ENCODE measurements at regions not wholly inside any gene's neighbourhood (a gene's known extent, or its start where the extent isn't known, plus 50 kb on each side); places are given as distances from the start of the nearest gene placed in this dataset.

DNA sequence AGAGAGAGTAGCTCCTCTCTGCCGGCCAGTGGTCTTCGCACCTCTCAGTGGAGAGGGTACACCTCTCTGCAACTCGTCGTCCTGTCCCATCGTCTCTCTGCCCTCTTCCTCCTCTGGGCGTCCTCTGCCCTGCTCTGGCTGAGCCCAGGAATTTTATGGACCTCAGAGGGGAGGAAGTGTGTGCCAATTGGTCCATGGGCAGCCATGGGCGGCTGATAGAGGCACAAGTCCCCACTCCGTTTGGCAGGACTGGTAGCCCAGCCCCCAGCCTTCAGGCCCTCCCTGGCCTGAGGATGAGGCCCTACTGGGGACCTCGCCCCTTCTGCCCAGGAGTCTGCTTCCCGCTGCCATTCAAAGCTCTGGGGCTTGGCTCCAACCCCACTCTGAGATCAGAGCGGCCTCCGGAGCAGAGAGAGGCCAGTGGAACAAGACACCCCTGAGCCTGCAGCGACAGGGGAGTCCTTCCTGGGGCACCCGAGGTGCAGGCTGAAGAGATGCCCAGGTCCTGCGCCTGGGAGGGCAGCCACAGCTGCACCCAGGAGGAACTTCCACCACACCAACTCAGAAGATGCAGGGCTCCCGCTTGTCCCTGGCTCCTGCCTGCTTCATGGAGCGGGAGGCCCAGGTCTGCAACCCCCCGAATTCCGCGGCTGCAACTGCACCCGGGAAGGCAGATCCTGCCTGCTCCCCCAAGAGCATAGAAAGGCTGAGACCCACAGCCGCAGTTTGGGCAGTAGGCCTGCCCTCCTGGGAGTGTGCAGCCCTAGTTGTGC, 659.9 kb downstream of the KCNT2 start:
- Histone ChIP-seq H3K4me3 (ENCODE audit: low read length) (no peak overlapping the region), H3K9ac (ENCODE audit: low read length) (no peak overlapping the region)

DNA sequence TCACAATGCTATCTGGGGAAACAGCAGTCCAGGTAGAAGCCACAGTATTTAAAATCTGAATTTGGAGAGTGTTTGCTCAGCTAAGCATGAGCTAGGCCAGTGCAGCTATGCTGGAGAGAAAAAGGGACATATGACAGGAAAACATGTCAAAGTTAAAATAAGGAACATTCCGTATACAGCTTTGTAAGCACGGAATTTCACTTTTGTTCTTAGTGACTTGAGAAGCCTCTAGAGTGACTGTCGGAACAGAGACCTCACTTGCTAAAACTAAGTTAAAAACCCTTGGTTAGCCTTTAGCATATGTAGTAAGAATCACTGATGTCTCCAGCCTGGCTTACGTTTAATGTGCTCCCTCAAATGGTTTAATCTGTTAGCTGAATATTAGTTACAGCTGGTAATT, 661.7 kb downstream of the KCNT2 start:
- no peak overlapping the region for H3K4me3 ChIP-seq (ENCODE audit: low read length)
- no peak overlapping the region for H3K27ac ChIP-seq (ENCODE audit: low read depth, low read length)
- H3K27me3 ChIP-seq (ENCODE audit: control insufficient read depth, insufficient read depth, low read length) = no peaks in the 10 kb centered on the region
- H3K36me3 ChIP-seq (ENCODE audit: control insufficient read depth, insufficient read depth, low read length) = no peaks in the 10 kb centered on the region
- no peaks in the 10 kb centered on the region for H3K4me1 ChIP-seq (ENCODE audit: control insufficient read depth, insufficient read depth, low read length)
- no peak overlapping the region for H3K9ac ChIP-seq (ENCODE audit: low read length)

More for the DNA sequence above, 659.9 kb downstream of the KCNT2 start:
- Histone ChIP-seq H3K4me1 (ENCODE audit: control insufficient read depth, insufficient read depth, low read length) (no peaks in the 10 kb centered on the region), H3K36me3 (ENCODE audit: control insufficient read depth, insufficient read depth, low read length) (no peaks in the 10 kb centered on the region), H3K27ac (ENCODE audit: low read depth, low read length) (no peak overlapping the region), H3K27me3 (ENCODE audit: control insufficient read depth, insufficient read depth, low read length) (no peaks in the 10 kb centered on the region)

DNA sequence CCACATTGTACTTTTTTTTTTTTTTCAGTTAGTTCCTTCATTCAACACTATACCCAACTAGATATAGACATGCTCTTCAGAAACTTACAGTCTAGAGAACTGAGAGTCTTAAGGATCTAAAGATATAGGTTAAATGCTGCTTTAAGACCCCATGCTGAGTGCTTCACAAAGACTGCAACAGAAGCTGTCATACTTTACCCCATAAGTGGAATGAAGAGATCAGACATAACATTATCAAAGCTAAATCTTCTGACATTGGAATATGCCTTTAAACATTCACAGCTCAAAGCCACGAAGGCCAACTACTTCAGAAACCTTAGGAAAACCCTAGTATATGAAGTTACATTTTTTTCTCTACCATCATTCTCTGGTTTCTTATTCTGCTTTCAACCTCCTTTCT, 666.4 kb downstream of the KCNT2 start:
- no peak overlapping the region for H3K9ac ChIP-seq (ENCODE audit: low read length)
- H3K27me3 ChIP-seq (ENCODE audit: control insufficient read depth, insufficient read depth, low read length) = no peaks in the 10 kb centered on the region
- H3K36me3 ChIP-seq (ENCODE audit: control insufficient read depth, insufficient read depth, low read length) = no peaks in the 10 kb centered on the region
- H3K27ac ChIP-seq (ENCODE audit: low read depth, low read length) = no peak overlapping the region
- H3K4me1 ChIP-seq (ENCODE audit: control insufficient read depth, insufficient read depth, low read length) = no peaks in the 10 kb centered on the region
- no peak overlapping the region for H3K4me3 ChIP-seq (ENCODE audit: low read length)

DNA sequence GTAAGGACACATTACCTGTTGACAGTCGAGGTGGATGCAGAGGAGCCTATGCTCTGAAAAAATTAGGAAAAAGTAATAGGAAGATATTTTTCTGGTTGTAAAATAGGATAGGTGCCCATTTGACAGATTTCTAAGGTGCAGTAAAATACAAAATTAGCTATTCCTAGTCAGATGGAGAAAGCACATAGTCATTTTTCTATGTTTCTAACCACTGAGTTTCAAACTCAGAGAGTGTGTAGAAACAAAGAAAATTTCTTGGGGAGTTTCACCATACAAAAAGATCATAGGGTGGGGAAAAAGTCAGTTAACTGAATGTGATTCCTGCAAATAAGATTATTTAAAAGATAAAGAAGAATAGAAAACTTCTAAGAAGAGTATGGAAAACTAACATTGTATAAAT, 666.9 kb downstream of the KCNT2 start:
- H3K4me3 ChIP-seq (ENCODE audit: low read length) = no peak overlapping the region
- H3K27me3 ChIP-seq (ENCODE audit: control insufficient read depth, insufficient read depth, low read length) = no peaks in the 10 kb centered on the region
- H3K9ac ChIP-seq (ENCODE audit: low read length) = no peak overlapping the region
- H3K27ac ChIP-seq (ENCODE audit: low read depth, low read length) = no peak overlapping the region
- H3K4me1 ChIP-seq (ENCODE audit: control insufficient read depth, insufficient read depth, low read length) = no peaks in the 10 kb centered on the region
- no peaks in the 10 kb centered on the region for H3K36me3 ChIP-seq (ENCODE audit: control insufficient read depth, insufficient read depth, low read length)

DNA sequence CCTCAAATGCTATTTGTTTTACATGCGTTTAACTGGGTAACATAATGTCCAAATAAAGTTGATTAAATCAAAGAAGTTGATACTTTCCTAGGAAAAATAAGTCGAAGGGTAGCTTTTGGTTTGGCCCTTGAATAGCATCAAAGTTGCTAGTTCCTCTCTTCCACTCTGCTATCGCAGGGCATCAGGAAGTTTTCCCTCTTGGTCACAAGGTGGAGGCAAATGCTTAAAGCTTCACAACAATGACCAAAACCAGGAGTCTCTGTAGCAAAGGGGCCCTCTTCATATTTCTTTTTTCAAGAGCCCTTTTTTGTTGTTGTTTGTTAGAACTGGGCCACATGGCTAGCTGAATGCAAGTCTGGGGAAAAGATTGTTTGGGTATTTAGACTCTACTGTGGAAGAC, 668.4 kb downstream of the KCNT2 start:
- H3K4me1 ChIP-seq (ENCODE audit: control insufficient read depth, insufficient read depth, low read length) = no peaks in the 10 kb centered on the region
- H3K27ac ChIP-seq (ENCODE audit: low read depth, low read length) = no peak overlapping the region
- H3K27me3 ChIP-seq (ENCODE audit: control insufficient read depth, insufficient read depth, low read length) = no peaks in the 10 kb centered on the region
- H3K36me3 ChIP-seq (ENCODE audit: control insufficient read depth, insufficient read depth, low read length) = no peaks in the 10 kb centered on the region
- H3K4me3 ChIP-seq (ENCODE audit: low read length) = no peak overlapping the region
- no peak overlapping the region for H3K9ac ChIP-seq (ENCODE audit: low read length)

DNA sequence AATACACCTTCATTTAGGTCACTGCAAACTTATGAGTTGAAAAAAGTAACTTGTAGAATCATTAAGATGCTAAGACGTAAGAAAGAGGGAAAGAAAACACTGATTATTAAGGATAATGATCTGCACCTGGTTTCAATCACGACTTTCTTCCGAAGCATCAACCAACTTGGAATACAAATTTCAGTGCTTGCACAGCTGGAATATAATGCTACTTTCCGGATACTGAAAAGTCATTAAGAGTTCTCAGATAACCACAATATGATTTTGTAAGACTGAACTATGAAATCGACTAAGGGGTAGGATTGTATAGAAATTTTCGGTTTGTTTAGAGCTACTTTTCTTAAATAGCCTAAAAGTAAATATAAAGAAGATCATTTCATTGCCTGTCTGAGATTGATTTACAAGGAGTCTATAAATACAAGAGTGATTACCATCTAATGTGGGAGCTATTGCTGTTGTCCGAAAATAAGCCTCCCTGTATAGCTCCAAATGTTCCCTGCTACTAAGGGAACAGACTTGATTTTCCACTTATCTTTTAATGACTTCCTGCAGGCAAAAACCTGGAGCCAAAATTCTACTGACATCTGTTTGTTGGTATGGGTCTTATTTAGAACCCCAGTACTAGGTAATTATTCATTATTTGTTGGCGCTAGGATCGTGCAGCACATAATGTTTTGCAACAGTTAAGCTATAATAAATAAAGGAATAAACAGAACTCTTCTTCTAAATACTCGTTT, 673.3 kb downstream of the KCNT2 start:
- Histone ChIP-seq H3K4me1 (ENCODE audit: control insufficient read depth, insufficient read depth, low read length) (no peaks in the 10 kb centered on the region), H3K27ac (ENCODE audit: low read depth, low read length) (no peak overlapping the region), H3K36me3 (ENCODE audit: control insufficient read depth, insufficient read depth, low read length) (no peaks in the 10 kb centered on the region), H3K9ac (ENCODE audit: low read length) (no peak overlapping the region), H3K27me3 (ENCODE audit: control insufficient read depth, insufficient read depth, low read length) (no peaks in the 10 kb centered on the region), H3K4me3 (ENCODE audit: low read length) (no peak overlapping the region)

DNA sequence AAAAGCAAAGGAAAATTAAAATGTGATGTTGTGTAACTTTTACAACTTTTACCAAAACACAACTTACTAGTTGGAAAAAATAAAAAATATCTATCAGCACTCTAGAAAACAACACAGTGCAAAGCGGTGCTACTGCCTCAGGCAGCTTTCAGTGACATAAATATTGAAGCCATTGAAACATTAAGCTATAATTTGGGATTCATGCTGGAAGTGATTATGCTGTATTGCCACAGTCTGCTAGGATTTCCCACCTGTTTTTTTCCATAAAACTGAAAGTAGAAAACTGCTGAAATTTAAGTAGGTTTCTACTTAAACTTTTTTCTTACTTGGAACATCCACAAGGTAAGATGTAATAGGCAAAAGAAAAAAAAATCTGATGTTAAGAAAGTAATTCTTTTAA, 674.4 kb downstream of the KCNT2 start:
- Histone ChIP-seq H3K36me3 (ENCODE audit: control insufficient read depth, insufficient read depth, low read length) (no peaks in the 10 kb centered on the region), H3K4me3 (ENCODE audit: low read length) (no peak overlapping the region), H3K27ac (ENCODE audit: low read depth, low read length) (no peak overlapping the region)

DNA sequence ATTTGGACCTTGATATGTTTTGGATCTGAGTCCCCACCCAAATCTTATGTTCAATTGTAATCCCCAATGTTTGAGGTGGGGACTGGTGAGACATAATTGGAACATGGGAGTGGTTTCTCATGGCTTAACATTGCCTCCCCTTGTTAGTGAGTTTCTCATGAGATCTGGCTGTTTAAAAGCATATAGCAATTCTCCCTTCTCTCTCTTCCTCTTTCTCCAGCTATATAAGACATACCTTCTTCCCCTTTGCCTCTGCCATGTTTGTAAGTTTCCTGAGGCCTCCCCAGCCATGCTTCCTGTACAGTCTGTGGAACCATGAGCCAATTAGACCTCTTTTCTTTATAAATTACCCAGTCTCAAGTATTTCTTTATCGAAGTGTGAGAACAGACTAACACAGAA, 692.4 kb downstream of the KCNT2 start:
- Histone ChIP-seq H3K36me3 (ENCODE audit: control insufficient read depth, insufficient read depth, low read length) (no peaks in the 10 kb centered on the region), H3K27ac (ENCODE audit: low read depth, low read length) (no peak overlapping the region), H3K27me3 (ENCODE audit: control insufficient read depth, insufficient read depth, low read length) (no peaks in the 10 kb centered on the region), H3K4me3 (ENCODE audit: low read length) (no peak overlapping the region), H3K4me1 (ENCODE audit: control insufficient read depth, insufficient read depth, low read length) (no peaks in the 10 kb centered on the region), H3K9ac (ENCODE audit: low read length) (no peak overlapping the region)

More for the DNA sequence above, 674.4 kb downstream of the KCNT2 start:
- no peaks in the 10 kb centered on the region for H3K4me1 ChIP-seq (ENCODE audit: control insufficient read depth, insufficient read depth, low read length)
- no peak overlapping the region for H3K9ac ChIP-seq (ENCODE audit: low read length)
- H3K27me3 ChIP-seq (ENCODE audit: control insufficient read depth, insufficient read depth, low read length) = no peaks in the 10 kb centered on the region

DNA sequence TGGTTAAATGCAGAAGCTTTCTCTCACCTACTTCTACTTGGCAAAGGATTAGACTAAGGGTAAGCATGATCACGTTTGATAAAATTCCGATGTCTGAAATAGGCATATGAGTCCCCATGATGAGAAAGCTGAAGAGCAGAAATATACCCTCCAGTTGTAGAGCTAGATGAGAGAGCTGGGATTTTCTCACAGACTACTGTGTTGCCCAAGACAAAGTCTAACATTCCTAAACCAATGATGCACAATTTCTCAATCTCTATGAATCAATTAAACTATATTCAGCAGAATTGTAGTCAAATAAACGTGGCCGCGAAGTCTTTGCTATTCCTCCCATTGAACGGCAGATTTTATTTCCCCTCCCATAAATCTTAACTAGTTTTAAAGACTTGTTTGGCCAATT, 699.2 kb downstream of the KCNT2 start:
- H3K36me3 ChIP-seq (ENCODE audit: control insufficient read depth, insufficient read depth, low read length) = no peaks in the 10 kb centered on the region
- H3K4me3 ChIP-seq (ENCODE audit: low read length) = no peak overlapping the region
- no peaks in the 10 kb centered on the region for H3K27me3 ChIP-seq (ENCODE audit: control insufficient read depth, insufficient read depth, low read length)
- no peak overlapping the region for H3K27ac ChIP-seq (ENCODE audit: low read depth, low read length)
- H3K9ac ChIP-seq (ENCODE audit: low read length) = no peak overlapping the region
- H3K4me1 ChIP-seq (ENCODE audit: control insufficient read depth, insufficient read depth, low read length) = no peaks in the 10 kb centered on the region

DNA sequence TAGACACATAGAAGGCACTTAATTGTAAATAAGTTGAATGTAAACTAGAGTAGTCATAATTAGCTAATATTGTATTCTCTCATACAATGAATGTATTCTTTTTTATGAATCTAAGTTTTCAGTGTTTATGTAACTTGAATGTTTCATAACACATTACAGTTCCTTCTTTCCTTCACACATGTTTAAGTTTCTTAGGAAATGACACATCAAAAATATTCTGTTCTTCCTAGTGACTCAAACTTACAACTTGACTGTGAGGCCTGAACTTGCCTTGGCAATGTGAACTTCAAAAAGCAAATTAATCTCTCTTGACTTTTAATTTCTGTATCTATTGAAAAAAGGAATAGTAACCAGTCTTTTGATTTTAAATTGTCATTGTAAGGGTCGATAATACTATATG, 700.1 kb downstream of the KCNT2 start:
- H3K27ac ChIP-seq (ENCODE audit: low read depth, low read length) = no peak overlapping the region
- H3K36me3 ChIP-seq (ENCODE audit: control insufficient read depth, insufficient read depth, low read length) = no peaks in the 10 kb centered on the region
- H3K4me3 ChIP-seq (ENCODE audit: low read length) = no peak overlapping the region
- no peaks in the 10 kb centered on the region for H3K27me3 ChIP-seq (ENCODE audit: control insufficient read depth, insufficient read depth, low read length)
- H3K4me1 ChIP-seq (ENCODE audit: control insufficient read depth, insufficient read depth, low read length) = no peaks in the 10 kb centered on the region
- no peak overlapping the region for H3K9ac ChIP-seq (ENCODE audit: low read length)

DNA sequence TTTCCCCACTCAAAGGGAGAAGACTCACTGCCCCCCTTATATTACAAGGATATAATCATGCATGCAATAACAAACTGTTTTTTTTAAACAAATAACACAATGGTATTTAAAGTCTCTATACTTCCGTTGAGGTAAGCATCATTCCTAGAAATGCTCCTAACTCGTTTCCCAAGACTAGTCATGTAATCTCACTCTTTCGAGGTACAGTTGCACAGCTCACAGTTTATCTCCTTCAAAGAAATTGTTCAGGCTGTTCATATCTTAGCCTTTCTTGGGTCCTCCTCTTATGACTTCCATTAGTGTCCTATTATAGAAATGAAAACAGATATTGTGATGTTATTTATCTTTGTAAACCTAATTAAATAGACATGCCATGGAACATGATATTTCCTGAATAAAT, 705.0 kb downstream of the KCNT2 start:
- no peak overlapping the region for H3K4me3 ChIP-seq (ENCODE audit: low read length)
- H3K9ac ChIP-seq (ENCODE audit: low read length) = no peak overlapping the region
- no peaks in the 10 kb centered on the region for H3K36me3 ChIP-seq (ENCODE audit: control insufficient read depth, insufficient read depth, low read length)
- H3K27me3 ChIP-seq (ENCODE audit: control insufficient read depth, insufficient read depth, low read length) = no peaks in the 10 kb centered on the region
- no peak overlapping the region for H3K27ac ChIP-seq (ENCODE audit: low read depth, low read length)
- H3K4me1 ChIP-seq (ENCODE audit: control insufficient read depth, insufficient read depth, low read length) = no peaks in the 10 kb centered on the region

DNA sequence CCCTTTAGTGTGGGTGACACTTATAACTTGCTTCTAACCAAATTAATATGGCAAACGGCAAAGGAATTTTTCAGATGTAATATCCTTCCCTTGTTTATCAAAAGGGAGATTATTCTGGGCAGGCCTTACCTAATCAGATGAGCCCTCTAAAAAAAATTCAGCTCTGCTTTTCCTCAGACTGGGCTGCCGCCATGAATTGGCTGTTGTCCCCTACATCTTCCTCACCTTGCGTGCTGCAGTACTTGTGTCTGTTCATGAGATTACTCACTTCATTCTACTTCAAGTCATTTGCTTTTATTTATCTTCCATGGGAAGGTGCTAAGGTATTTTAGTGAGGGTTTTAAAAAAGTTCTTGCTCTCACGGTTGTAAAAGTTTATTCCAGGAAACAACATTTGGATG, 705.5 kb downstream of the KCNT2 start:
- no peak overlapping the region for H3K9ac ChIP-seq (ENCODE audit: low read length)
- no peaks in the 10 kb centered on the region for H3K4me1 ChIP-seq (ENCODE audit: control insufficient read depth, insufficient read depth, low read length)
- no peaks in the 10 kb centered on the region for H3K36me3 ChIP-seq (ENCODE audit: control insufficient read depth, insufficient read depth, low read length)
- no peak overlapping the region for H3K27ac ChIP-seq (ENCODE audit: low read depth, low read length)
- H3K4me3 ChIP-seq (ENCODE audit: low read length) = no peak overlapping the region
- H3K27me3 ChIP-seq (ENCODE audit: control insufficient read depth, insufficient read depth, low read length) = no peaks in the 10 kb centered on the region
